Esophagus muscularis mucosa (tissue), 4 donors: ENCODE measurements at regions not wholly inside any gene's neighbourhood (a gene's known extent, or its start where the extent isn't known, plus 50 kb on each side); places are given as distances from the start of the nearest gene placed in this dataset.

Source experiments
- CTCF ChIP-seq, 3 experiments: fragments of 200-600 bp in 2 of 3; fragments of 450-650 bp in 1 of 3; sonication (generic) in 2 of 3; IDR thresholded peaks; one replicate each; pipeline ENCODE4 v1.5.1; 2017 to 2019; ENCODE audit warnings: antibody characterized with exemption in 3 of 3, mild to moderate bottlenecking in 2 of 3, moderate library complexity in 1 of 3
- EP300 ChIP-seq: sonication (generic); formaldehyde crosslinking; IDR thresholded peaks from one replicate; pipeline ENCODE4 v1.6.1; 2017; ENCODE audit warnings: antibody characterized with exemption
- POLR2A ChIP-seq: fragments of 450-650 bp; IDR thresholded peaks from one replicate; pipeline ENCODE4 v1.6.1; 2017; ENCODE audit warnings: antibody characterized with exemption, moderate library complexity, mild to moderate bottlenecking, low read depth
- POLR2AphosphoS5 ChIP-seq, 2 donors: sonication (generic); formaldehyde crosslinking; IDR thresholded peaks; one replicate each; pipeline ENCODE4 v1.6.1; 2017; ENCODE audit warnings: antibody characterized with exemption in 2 of 2

- TF ChIP-seq POLR2A (no peak), CTCF (IDR thresholded peaks at IDR 0.05) (no peak), POLR2AphosphoS5 (IDR thresholded peaks at IDR 0.05) (no peak), EP300 (no peak)
These were observed 91.6 kb upstream of the BCAR3 start for GRCh38 chr1:93773049-93773838.
